Keratinocyte (primary cell): ENCODE measurements at regions not wholly inside any gene's neighbourhood (a gene's known extent, or its start where the extent isn't known, plus 50 kb on each side); places are given as distances from the start of the nearest gene placed in this dataset.

Experiments
- DNase-seq: peaks from one replicate; pipeline ENCODE4 v3.0.0-alpha.2; 2011; ENCODE audit warnings: low read depth, missing footprints, low spot score
- FAIRE-seq: peaks from 2 replicates; lab custom pipeline; 2011; peaks lifted over from hg19 to GRCh38; lab: Jason Lieb, UNC
- H2AFZ ChIP-seq: 2 replicates; pipeline ENCODE4 v1.6.0; 2012; ENCODE audit warnings: low read length, control low read depth, inconsistent platforms; ENCODE audit not compliant: control insufficient read depth
- H3K27ac ChIP-seq: 2 replicates; pipeline ENCODE4 v1.5.1; 2011; ENCODE audit warnings: low read length; ENCODE audit not compliant: control insufficient read depth, insufficient read depth
- H3K27me3 ChIP-seq: 3 replicates; pipeline ENCODE4 v1.6.0; 2011; ENCODE audit warnings: low read length; ENCODE audit not compliant: control insufficient read depth, insufficient read depth; ENCODE audit errors: extremely low read depth
- H3K36me3 ChIP-seq, 2 experiments: 2 replicates in 1 of 2; 3 replicates in 1 of 2; pipeline ENCODE4 v1.5.1; 2011; ENCODE audit warnings: low read length in 2 of 2, mild to moderate bottlenecking in 1 of 2; ENCODE audit not compliant: control insufficient read depth in 2 of 2, insufficient read depth in 2 of 2; ENCODE audit errors: extremely low read depth in 1 of 2
- H3K4me1 ChIP-seq: 3 replicates; pipeline ENCODE4 v1.5.1; 2011; ENCODE audit warnings: low read length; ENCODE audit not compliant: control insufficient read depth, insufficient read depth; ENCODE audit errors: extremely low read depth
- H3K4me2 ChIP-seq: 3 replicates; pipeline ENCODE4 v1.6.0; 2011; ENCODE audit warnings: low read depth, low read length; ENCODE audit not compliant: control insufficient read depth, insufficient read depth; ENCODE audit errors: extremely low read depth
- H3K4me3 ChIP-seq, 3 experiments: fragments of 200-600 bp in 1 of 3; sonication (generic) in 1 of 3; 2 replicates in 2 of 3; 3 replicates in 1 of 3; pipeline ENCODE4 v1.5.1; 2011 to 2016; ENCODE audit warnings: low read length in 3 of 3, mild to moderate bottlenecking in 3 of 3, control low read depth in 2 of 3, inconsistent platforms in 1 of 3, low read depth in 1 of 3, mixed read lengths in 1 of 3, mixed run types in 1 of 3, moderate library complexity in 1 of 3; ENCODE audit not compliant: control insufficient read depth in 2 of 3, insufficient read depth in 2 of 3; ENCODE audit errors: extremely low read depth in 1 of 3
- H3K79me2 ChIP-seq: 2 replicates; pipeline ENCODE4 v1.6.0; 2012; ENCODE audit warnings: low read length; ENCODE audit not compliant: control insufficient read depth, insufficient read depth
- H3K9ac ChIP-seq: 3 replicates; pipeline ENCODE4 v1.6.0; 2011; ENCODE audit warnings: low read length; ENCODE audit not compliant: control insufficient read depth, insufficient read depth; ENCODE audit errors: extremely low read depth
- H3K9me1 ChIP-seq: 3 replicates; pipeline ENCODE4 v1.6.0; 2011; ENCODE audit warnings: low read length; ENCODE audit not compliant: control insufficient read depth, insufficient read depth; ENCODE audit errors: extremely low read depth
- H3K9me3 ChIP-seq: 2 replicates; pipeline ENCODE4 v1.5.1; 2012; ENCODE audit warnings: low read depth, low read length; ENCODE audit not compliant: control insufficient read depth
- H4K20me1 ChIP-seq: 3 replicates; pipeline ENCODE4 v1.6.0; 2011; ENCODE audit warnings: low read length; ENCODE audit not compliant: control insufficient read depth, insufficient read depth; ENCODE audit errors: extremely low read depth
- CTCF ChIP-seq, 3 experiments: IDR thresholded peaks in 1 of 3; conservative IDR thresholded peaks in 1 of 3; optimal IDR thresholded peaks in 1 of 3; 2 replicates in 2 of 3; 3 replicates in 1 of 3; pipeline versions ENCODE3 to v1.5.1; 2011; ENCODE audit warnings: low read length in 3 of 3, mild to moderate bottlenecking in 3 of 3, moderate library complexity in 2 of 3, control low read depth in 1 of 3, inconsistent platforms in 1 of 3; ENCODE audit not compliant: insufficient read depth in 2 of 3; ENCODE audit errors: extremely low read depth in 1 of 3
- EZH2 ChIP-seq: IDR thresholded peaks from one replicate; pipeline ENCODE4 v1.6.1; 2012; ENCODE audit warnings: inconsistent platforms, mild to moderate bottlenecking, low read length, moderate library complexity
- dilution Hi-C: fragments of 300-500 bp; cut with MboI; formaldehyde crosslinking; loops from one replicate; pipeline ENCODE4 v1.7.0; 2020; ENCODE audit warnings: low sequenced_read_pairs; ENCODE audit not compliant: extremely low pct_ligation_motif_present

GRCh38 chr13:103302676-103303075 is 236.5 kb upstream of the SLC10A2 start:
- Histone ChIP-seq H3K27me3 (no peaks in the 10 kb centered on the region), H3K4me1 (no peaks in the 10 kb centered on the region), H2AFZ (no peak overlapping the region), H3K4me2 (no peak overlapping the region), H3K4me3 (no peak overlapping the region), H3K9me3 (no peaks in the 10 kb centered on the region), H3K36me3 (no peaks in the 10 kb centered on the region), H3K79me2 (no peaks in the 10 kb centered on the region), H3K9me1 (no peaks in the 10 kb centered on the region), H3K9ac (no peak overlapping the region), H3K27ac (no peak overlapping the region), H4K20me1 (no peaks in the 10 kb centered on the region)
- no peak for TF ChIP-seq CTCF (optimal IDR thresholded peaks at IDR 0.05 in 1 of 3, IDR thresholded peaks at IDR 0.05 in 1 of 3, conservative IDR thresholded peaks at IDR 0.05 in 1 of 3; ENCODE audit: extremely low read depth in 1 of 3, insufficient read depth in 2 of 3, low read length in 3 of 3)
- no peak for TF ChIP-seq EZH2
- dilution Hi-C loops = no loop called here
- no peak for FAIRE-seq
- DNase-seq = no peak

GRCh38 chr13:103299079-103299478 is 232.9 kb upstream of the SLC10A2 start:
- no peak for DNase-seq
- peak in 1 of 3 experiments; percentile 24 for TF ChIP-seq CTCF (optimal IDR thresholded peaks at IDR 0.05 in 1 of 3, IDR thresholded peaks at IDR 0.05 in 1 of 3, conservative IDR thresholded peaks at IDR 0.05 in 1 of 3; ENCODE audit: extremely low read depth in 1 of 3, insufficient read depth in 2 of 3, low read length in 3 of 3)
- no peak for TF ChIP-seq EZH2
- Histone ChIP-seq H3K27me3 (no peaks in the 10 kb centered on the region), H3K9ac (no peak overlapping the region), H2AFZ (no peak overlapping the region), H3K4me3 (no peak overlapping the region), H3K27ac (no peak overlapping the region), H3K36me3 (no peaks in the 10 kb centered on the region), H4K20me1 (no peaks in the 10 kb centered on the region), H3K4me2 (no peak overlapping the region), H3K9me3 (no peaks in the 10 kb centered on the region), H3K4me1 (no peaks in the 10 kb centered on the region), H3K79me2 (no peaks in the 10 kb centered on the region), H3K9me1 (no peaks in the 10 kb centered on the region)
- no peak for FAIRE-seq
- dilution Hi-C loops = no loop called here
